ENCODE measurements at regions not wholly inside any gene's neighbourhood (a gene's known extent, or its start where the extent isn't known, plus 50 kb on each side); places are given as distances from the start of the nearest gene placed in this dataset.

DNA sequence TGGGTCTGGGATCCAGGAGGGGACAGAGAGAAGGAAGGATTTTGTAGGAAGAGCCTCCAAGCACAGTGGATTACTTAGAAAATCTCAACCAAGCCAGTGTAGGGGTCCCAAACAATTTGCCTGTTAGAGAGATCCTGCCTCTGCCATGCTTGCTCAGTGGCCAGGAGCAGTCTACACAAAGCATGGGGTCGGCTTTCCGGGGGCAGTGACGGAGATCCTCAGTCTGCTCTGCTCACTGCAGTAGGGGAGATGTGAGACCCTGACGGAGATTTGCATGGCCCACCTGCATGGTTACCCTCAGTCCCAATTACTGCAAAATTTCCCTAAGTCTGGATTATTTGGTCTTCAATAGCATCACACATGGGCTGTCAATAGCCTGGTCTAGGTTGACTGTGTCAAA is 385.2 kb downstream of the CMPK2 start:
- TF ChIP-seq, protein P1, sequence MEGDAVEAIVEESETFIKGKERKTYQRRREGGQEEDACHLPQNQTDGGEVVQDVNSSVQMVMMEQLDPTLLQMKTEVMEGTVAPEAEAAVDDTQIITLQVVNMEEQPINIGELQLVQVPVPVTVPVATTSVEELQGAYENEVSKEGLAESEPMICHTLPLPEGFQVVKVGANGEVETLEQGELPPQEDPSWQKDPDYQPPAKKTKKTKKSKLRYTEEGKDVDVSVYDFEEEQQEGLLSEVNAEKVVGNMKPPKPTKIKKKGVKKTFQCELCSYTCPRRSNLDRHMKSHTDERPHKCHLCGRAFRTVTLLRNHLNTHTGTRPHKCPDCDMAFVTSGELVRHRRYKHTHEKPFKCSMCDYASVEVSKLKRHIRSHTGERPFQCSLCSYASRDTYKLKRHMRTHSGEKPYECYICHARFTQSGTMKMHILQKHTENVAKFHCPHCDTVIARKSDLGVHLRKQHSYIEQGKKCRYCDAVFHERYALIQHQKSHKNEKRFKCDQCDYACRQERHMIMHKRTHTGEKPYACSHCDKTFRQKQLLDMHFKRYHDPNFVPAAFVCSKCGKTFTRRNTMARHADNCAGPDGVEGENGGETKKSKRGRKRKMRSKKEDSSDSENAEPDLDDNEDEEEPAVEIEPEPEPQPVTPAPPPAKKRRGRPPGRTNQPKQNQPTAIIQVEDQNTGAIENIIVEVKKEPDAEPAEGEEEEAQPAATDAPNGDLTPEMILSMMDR (IDR thresholded peaks at IDR 0.05; ENCODE audit: borderline replicate concordance, insufficient read depth, low read depth, low read length): no peak
- H3K4me3 ChIP-seq (ENCODE audit: low read depth, low read length): no peak overlapping the region

DNA sequence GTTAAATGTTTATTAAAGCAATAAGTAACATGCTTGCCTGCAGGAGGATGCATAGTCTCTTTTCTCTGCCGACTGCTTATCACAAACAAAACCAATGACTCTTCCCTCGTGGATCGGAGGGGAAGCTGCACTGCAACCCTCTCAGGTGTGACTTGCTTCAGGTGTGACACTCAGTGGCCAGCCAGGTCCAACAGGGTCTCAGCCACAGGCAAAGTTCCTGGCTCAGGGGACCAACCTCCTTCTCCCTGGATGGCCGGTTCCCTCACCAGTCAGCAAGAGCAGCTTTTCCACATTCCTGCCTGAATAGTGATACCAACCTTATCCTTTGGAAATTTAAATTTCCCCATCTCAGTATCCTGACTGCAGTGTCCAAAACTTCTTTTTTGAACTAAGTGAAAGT is 383.5 kb downstream of the CMPK2 start:
- no peak overlapping the region for H3K4me3 ChIP-seq (ENCODE audit: low read depth, low read length)
- TF ChIP-seq, protein P1 (IDR thresholded peaks at IDR 0.05; ENCODE audit: borderline replicate concordance, insufficient read depth, low read depth, low read length): no peak

DNA sequence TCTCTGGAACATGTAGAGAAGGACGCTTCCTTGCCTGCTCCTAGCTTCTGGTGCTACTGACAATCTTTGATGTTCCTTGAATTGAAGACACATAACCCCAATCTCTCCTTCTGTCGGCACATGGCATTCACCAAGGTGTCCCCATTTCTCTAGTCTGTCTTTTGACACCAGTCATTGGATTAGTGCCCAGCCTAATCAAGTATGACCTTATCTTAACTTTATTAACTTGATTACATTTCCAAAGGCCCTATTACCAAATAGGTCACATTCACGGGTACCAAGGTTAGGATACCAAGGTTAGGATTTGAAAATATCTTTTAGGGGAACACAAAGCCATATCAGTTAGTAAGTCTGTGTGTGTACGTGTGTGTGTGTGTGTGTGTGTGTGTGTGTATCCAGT is 377.9 kb downstream of the CMPK2 start:
- no peak overlapping the region for H3K4me3 ChIP-seq (ENCODE audit: low read depth, low read length)
- TF ChIP-seq, protein P1 (IDR thresholded peaks at IDR 0.05; ENCODE audit: borderline replicate concordance, insufficient read depth, low read depth, low read length): no peak

DNA sequence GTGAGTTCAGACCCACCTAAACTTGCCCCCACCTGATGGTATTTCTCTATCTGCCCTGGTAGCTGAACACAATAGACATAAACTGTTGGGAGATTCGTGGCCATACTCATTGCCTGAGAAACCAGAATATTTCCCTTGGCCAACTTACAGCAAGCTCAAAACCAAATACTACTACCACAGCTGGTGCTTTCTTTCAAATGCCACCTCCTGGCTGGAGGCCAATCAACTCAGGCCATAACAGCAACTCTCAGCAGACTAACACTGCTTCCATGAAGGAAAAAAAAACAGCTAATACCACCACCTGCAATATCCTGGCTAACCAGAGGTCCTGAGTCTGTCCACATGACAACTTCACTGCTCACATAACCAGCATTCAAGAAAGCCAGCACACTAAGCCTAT is 373.1 kb downstream of the CMPK2 start:
- TF ChIP-seq, protein P1 (IDR thresholded peaks at IDR 0.05; ENCODE audit: borderline replicate concordance, insufficient read depth, low read depth, low read length): no peak
- no peak overlapping the region for H3K4me3 ChIP-seq (ENCODE audit: low read depth, low read length)

DNA sequence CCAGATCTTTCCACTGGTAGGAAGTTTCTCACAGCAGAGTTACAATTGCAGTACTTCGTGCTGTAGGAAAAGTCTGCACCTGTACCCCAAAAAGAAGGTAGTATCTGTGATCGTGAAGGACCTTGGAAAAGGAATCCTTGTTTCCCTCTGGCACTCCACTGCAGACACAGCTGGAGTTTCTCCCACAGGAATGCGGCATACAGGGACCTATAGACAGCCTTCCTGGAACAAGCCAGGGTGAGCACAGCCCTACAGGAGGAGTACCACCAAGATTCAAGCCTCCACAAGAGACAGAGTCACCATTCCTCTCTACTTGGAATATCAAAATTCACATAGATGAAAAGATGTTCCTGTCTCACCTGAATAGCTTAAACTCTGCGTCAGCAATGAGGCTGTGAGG is 372.4 kb downstream of the CMPK2 start:
- no peak overlapping the region for H3K4me3 ChIP-seq (ENCODE audit: low read depth, low read length)
- TF ChIP-seq, protein P1 (IDR thresholded peaks at IDR 0.05; ENCODE audit: borderline replicate concordance, insufficient read depth, low read depth, low read length): no peak

DNA sequence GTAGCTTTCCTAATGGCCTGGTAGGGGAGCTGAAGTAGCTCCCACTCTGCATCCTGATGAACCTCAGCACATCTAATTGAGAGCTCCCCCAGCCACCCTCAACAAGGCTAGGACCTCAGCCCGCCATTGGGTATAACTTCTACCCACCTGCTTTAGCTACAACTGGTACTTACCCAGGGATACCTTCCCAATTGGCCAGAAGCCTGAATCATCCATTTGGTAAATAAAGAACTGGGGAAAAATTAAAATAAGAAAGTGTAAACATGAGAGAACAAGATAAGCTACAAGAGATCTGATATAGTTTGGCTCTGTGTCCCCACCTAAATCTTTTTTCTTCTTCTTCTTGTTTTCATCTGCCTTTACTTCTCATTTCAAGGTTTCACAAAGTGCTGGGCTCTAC is 372.0 kb downstream of the CMPK2 start:
- H3K4me3 ChIP-seq (ENCODE audit: low read depth, low read length): no peak overlapping the region
- TF ChIP-seq, protein P1 (IDR thresholded peaks at IDR 0.05; ENCODE audit: borderline replicate concordance, insufficient read depth, low read depth, low read length): no peak

DNA sequence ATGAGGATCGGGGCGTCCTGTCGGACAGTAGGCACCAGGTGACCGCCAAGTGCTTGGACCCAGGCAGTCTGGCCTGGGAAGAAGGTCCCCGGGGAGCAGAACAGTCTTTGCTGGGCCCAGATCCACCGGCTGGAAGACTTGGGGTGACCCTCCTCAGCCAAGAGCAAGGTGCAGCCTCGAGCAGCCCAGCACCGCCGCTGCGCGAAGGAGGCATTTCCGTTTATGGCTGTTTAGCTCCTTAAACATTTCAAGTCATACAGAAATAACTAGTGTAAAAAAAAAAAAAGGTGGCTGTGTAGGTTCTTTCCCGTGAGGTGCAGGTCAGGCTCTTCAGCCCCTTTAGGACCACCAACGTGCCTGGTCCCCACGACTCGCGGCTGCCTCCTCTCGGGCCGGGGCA is 370.2 kb downstream of the CMPK2 start:
- no peak overlapping the region for H3K4me3 ChIP-seq (ENCODE audit: low read depth, low read length)
- TF ChIP-seq, protein P1 (IDR thresholded peaks at IDR 0.05; ENCODE audit: borderline replicate concordance, insufficient read depth, low read depth, low read length): no peak

Measured in GM12875 (cell line).